GM12878 (cell line): ENCODE measurements at regions not wholly inside any gene's neighbourhood (a gene's known extent, or its start where the extent isn't known, plus 50 kb on each side); places are given as distances from the start of the nearest gene placed in this dataset.

Experiments used
- BHLHE40 ChIP-seq, 2 experiments: fragments of 450-650 bp in 1 of 2; IDR thresholded peaks; 2 replicates each; pipeline ENCODE4 v1.6.1; 2011 to 2017; ENCODE audit warnings: low read depth in 2 of 2, borderline replicate concordance in 1 of 2, improper control_type of control experiment in 1 of 2, low read length in 1 of 2, mild to moderate bottlenecking in 1 of 2
- BMI1 ChIP-seq: fragments of 450-650 bp; IDR thresholded peaks from 2 replicates; pipeline ENCODE4 v1.6.1; 2016; ENCODE audit warnings: mild to moderate bottlenecking, moderate library complexity, borderline replicate concordance
- CHD4 ChIP-seq: fragments of 200-600 bp; sonication (generic); IDR thresholded peaks from 2 replicates; pipeline ENCODE4 v1.6.1; 2016; ENCODE audit warnings: mild to moderate bottlenecking
- EZH2 ChIP-seq: IDR thresholded peaks from 2 replicates; pipeline ENCODE4 v1.6.1; 2012; ENCODE audit warnings: low read depth, mild to moderate bottlenecking, control low read depth, inconsistent platforms, low read length, borderline replicate concordance; ENCODE audit not compliant: control insufficient read depth
- NFIC ChIP-seq: IDR thresholded peaks from 2 replicates; pipeline ENCODE4 v1.6.1; 2012; ENCODE audit warnings: low read depth, mild to moderate bottlenecking, inconsistent platforms, low read length, moderate library complexity
- RAD21 ChIP-seq: IDR thresholded peaks from 2 replicates; pipeline ENCODE4 v1.6.1; 2011; ENCODE audit warnings: mild to moderate bottlenecking, low read depth, low read length, moderate library complexity; ENCODE audit not compliant: insufficient read depth
- TCF3 ChIP-seq: IDR thresholded peaks from 2 replicates; pipeline ENCODE4 v1.6.1; 2012; ENCODE audit warnings: low read depth, mild to moderate bottlenecking, low read length, borderline replicate concordance; ENCODE audit not compliant: insufficient read depth
- YY1 ChIP-seq: IDR thresholded peaks from 2 replicates; pipeline ENCODE4 v1.6.1; 2011; ENCODE audit warnings: low read depth, mild to moderate bottlenecking, low read length
- ZNF622 ChIP-seq: fragments of 450-650 bp; IDR thresholded peaks from 2 replicates; pipeline ENCODE4 v1.6.1; 2017; ENCODE audit warnings: mild to moderate bottlenecking, inconsistent platforms
- TF ChIP-seq, protein P1 (sequence below), 3 experiments: IDR thresholded peaks in 2 of 3; conservative IDR thresholded peaks in 1 of 3; 2 replicates each; pipeline ENCODE4 v1.5.1; 2011; ENCODE audit warnings: low read depth in 3 of 3, low read length in 3 of 3, mild to moderate bottlenecking in 3 of 3, control low read depth in 2 of 3, moderate library complexity in 2 of 3, inconsistent platforms in 1 of 3, mixed read lengths in 1 of 3; ENCODE audit not compliant: control insufficient read depth in 2 of 3, insufficient read depth in 1 of 3; ENCODE audit errors: extremely low read depth in 1 of 3
- TF ChIP-seq, protein P2 (sequence below): fragments of 150-350 bp; IDR thresholded peaks from 2 replicates; pipeline ENCODE4 v1.6.1; 2016; ENCODE audit warnings: low read depth, low read length
- TF ChIP-seq, protein P3 (sequence below): IDR thresholded peaks from 2 replicates; pipeline ENCODE4 v1.6.1; 2012; ENCODE audit warnings: improper control_type of control experiment, low read depth, low read length; ENCODE audit not compliant: insufficient replicate concordance

DNA sequence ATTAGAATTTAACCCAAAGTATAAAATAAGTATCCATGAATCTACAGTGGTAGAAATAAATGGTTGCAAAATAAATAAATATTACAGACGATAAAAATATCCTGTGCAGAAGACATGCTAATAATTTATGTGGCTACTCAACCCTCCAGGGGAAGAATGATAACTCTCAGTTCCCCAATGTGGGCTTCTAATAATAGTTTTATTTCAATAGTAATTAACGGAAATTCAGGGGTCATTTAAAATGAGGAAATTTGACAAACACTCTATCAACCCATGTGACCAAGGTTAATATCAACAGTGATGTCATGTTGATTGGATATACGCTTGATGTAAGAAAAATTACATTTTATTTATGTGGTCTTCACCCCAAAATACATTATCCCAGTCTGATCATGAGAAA is 1082.6 kb upstream of the LRRTM3 start:
- TF ChIP-seq BMI1 (no peak), RAD21 (no peak), BHLHE40 (IDR thresholded peaks at IDR 0.05; ENCODE audit: borderline replicate concordance in 1 of 2, low read depth in 2 of 2, low read length in 1 of 2) (no peak), TCF3 (no peak), EZH2 (no peak), CHD4 (no peak), YY1 (no peak), NFIC (no peak), ZNF622 (no peak)
- TF ChIP-seq, protein P1, sequence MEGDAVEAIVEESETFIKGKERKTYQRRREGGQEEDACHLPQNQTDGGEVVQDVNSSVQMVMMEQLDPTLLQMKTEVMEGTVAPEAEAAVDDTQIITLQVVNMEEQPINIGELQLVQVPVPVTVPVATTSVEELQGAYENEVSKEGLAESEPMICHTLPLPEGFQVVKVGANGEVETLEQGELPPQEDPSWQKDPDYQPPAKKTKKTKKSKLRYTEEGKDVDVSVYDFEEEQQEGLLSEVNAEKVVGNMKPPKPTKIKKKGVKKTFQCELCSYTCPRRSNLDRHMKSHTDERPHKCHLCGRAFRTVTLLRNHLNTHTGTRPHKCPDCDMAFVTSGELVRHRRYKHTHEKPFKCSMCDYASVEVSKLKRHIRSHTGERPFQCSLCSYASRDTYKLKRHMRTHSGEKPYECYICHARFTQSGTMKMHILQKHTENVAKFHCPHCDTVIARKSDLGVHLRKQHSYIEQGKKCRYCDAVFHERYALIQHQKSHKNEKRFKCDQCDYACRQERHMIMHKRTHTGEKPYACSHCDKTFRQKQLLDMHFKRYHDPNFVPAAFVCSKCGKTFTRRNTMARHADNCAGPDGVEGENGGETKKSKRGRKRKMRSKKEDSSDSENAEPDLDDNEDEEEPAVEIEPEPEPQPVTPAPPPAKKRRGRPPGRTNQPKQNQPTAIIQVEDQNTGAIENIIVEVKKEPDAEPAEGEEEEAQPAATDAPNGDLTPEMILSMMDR (IDR thresholded peaks at IDR 0.05 in 2 of 3, conservative IDR thresholded peaks at IDR 0.05 in 1 of 3; ENCODE audit: control insufficient read depth in 2 of 3, extremely low read depth in 1 of 3, insufficient read depth in 1 of 3, low read depth in 3 of 3, low read length in 3 of 3): no peak
- TF ChIP-seq, protein P2, sequence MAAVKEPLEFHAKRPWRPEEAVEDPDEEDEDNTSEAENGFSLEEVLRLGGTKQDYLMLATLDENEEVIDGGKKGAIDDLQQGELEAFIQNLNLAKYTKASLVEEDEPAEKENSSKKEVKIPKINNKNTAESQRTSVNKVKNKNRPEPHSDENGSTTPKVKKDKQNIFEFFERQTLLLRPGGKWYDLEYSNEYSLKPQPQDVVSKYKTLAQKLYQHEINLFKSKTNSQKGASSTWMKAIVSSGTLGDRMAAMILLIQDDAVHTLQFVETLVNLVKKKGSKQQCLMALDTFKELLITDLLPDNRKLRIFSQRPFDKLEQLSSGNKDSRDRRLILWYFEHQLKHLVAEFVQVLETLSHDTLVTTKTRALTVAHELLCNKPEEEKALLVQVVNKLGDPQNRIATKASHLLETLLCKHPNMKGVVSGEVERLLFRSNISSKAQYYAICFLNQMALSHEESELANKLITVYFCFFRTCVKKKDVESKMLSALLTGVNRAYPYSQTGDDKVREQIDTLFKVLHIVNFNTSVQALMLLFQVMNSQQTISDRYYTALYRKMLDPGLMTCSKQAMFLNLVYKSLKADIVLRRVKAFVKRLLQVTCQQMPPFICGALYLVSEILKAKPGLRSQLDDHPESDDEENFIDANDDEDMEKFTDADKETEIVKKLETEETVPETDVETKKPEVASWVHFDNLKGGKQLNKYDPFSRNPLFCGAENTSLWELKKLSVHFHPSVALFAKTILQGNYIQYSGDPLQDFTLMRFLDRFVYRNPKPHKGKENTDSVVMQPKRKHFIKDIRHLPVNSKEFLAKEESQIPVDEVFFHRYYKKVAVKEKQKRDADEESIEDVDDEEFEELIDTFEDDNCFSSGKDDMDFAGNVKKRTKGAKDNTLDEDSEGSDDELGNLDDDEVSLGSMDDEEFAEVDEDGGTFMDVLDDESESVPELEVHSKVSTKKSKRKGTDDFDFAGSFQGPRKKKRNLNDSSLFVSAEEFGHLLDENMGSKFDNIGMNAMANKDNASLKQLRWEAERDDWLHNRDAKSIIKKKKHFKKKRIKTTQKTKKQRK: no peak
- TF ChIP-seq, protein P3, sequence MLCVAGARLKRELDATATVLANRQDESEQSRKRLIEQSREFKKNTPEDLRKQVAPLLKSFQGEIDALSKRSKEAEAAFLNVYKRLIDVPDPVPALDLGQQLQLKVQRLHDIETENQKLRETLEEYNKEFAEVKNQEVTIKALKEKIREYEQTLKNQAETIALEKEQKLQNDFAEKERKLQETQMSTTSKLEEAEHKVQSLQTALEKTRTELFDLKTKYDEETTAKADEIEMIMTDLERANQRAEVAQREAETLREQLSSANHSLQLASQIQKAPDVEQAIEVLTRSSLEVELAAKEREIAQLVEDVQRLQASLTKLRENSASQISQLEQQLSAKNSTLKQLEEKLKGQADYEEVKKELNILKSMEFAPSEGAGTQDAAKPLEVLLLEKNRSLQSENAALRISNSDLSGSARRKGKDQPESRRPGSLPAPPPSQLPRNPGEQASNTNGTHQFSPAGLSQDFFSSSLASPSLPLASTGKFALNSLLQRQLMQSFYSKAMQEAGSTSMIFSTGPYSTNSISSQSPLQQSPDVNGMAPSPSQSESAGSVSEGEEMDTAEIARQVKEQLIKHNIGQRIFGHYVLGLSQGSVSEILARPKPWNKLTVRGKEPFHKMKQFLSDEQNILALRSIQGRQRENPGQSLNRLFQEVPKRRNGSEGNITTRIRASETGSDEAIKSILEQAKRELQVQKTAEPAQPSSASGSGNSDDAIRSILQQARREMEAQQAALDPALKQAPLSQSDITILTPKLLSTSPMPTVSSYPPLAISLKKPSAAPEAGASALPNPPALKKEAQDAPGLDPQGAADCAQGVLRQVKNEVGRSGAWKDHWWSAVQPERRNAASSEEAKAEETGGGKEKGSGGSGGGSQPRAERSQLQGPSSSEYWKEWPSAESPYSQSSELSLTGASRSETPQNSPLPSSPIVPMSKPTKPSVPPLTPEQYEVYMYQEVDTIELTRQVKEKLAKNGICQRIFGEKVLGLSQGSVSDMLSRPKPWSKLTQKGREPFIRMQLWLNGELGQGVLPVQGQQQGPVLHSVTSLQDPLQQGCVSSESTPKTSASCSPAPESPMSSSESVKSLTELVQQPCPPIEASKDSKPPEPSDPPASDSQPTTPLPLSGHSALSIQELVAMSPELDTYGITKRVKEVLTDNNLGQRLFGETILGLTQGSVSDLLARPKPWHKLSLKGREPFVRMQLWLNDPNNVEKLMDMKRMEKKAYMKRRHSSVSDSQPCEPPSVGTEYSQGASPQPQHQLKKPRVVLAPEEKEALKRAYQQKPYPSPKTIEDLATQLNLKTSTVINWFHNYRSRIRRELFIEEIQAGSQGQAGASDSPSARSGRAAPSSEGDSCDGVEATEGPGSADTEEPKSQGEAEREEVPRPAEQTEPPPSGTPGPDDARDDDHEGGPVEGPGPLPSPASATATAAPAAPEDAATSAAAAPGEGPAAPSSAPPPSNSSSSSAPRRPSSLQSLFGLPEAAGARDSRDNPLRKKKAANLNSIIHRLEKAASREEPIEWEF: no peak
